ENCODE measurements at regions not wholly inside any gene's neighbourhood (a gene's known extent, or its start where the extent isn't known, plus 50 kb on each side); places are given as distances from the start of the nearest gene placed in this dataset.

DNA sequence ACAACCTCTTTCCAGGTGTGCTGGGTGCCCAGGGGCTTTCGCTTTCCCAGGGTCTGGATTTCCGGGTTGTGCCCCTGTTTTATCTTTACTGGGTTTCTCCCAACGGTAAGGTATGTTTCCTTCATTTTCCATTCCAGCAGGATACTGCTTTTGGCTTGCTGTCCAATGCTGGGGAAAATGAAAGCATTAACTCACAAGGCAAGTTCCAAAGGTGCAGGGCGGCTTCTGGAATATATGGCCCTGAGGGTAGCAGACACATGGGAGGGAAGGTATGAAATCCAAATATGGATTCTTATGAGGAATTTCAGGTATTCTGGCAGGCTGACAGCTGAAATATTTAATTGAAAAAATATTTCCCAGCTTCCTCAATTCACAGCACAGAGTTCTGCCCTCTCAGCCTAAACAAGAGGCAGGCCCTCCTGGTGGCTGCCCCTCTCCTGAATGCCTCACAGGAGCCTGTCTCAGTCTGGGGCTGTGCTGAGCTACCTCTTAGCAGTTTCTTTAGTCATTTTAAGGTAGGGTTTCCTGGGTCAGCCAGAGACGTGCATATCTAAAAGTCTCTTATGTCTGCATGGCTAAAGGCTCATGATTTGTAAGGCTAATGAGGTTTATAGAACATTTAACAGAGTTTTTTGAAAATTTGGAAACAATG lies 318.6 kb upstream of the B3GAT1 start:
- TF ChIP-seq, protein P1, sequence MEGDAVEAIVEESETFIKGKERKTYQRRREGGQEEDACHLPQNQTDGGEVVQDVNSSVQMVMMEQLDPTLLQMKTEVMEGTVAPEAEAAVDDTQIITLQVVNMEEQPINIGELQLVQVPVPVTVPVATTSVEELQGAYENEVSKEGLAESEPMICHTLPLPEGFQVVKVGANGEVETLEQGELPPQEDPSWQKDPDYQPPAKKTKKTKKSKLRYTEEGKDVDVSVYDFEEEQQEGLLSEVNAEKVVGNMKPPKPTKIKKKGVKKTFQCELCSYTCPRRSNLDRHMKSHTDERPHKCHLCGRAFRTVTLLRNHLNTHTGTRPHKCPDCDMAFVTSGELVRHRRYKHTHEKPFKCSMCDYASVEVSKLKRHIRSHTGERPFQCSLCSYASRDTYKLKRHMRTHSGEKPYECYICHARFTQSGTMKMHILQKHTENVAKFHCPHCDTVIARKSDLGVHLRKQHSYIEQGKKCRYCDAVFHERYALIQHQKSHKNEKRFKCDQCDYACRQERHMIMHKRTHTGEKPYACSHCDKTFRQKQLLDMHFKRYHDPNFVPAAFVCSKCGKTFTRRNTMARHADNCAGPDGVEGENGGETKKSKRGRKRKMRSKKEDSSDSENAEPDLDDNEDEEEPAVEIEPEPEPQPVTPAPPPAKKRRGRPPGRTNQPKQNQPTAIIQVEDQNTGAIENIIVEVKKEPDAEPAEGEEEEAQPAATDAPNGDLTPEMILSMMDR (IDR thresholded peaks at IDR 0.05) = no peak
- no peak for TF ChIP-seq POLR2A (IDR thresholded peaks at IDR 0.05)

Data from thyroid gland (tissue), 4 donors.